HPDE6-E6E7 (cell line): ENCODE measurements at regions not wholly inside any gene's neighbourhood (a gene's known extent, or its start where the extent isn't known, plus 50 kb on each side); places are given as distances from the start of the nearest gene placed in this dataset.
"Not testable (repeated sequence)": the region's sequence is repeated elsewhere in the genome, so short reads cannot be mapped to it uniquely, and the experiment has no call there.

Source experiments
- DNase-seq: peaks from one replicate; pipeline ENCODE4 v3.0.0; 2011; ENCODE audit warnings: missing footprints; ENCODE audit errors: extremely low spot score

DNA sequence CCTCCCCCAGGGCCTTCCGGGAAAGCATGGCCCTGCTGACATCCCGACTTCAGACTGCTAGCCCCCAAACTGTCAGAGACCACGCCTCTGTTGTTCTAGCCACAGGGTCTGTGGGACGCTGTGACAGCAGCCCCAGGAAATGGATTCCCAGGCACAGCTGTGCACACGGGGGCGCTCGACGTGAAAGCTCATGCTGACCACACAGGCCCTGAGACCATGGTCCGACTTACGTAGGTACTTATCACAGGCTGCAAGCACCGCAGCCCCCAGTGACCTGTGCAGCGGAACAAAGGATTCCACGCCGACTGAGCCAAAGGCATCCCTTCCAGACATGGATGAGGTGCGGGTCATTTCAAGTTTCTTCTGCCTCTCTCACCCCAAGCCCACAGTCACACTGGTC, 150.6 kb downstream of the CTTN start:
- no peak for DNase-seq

DNA sequence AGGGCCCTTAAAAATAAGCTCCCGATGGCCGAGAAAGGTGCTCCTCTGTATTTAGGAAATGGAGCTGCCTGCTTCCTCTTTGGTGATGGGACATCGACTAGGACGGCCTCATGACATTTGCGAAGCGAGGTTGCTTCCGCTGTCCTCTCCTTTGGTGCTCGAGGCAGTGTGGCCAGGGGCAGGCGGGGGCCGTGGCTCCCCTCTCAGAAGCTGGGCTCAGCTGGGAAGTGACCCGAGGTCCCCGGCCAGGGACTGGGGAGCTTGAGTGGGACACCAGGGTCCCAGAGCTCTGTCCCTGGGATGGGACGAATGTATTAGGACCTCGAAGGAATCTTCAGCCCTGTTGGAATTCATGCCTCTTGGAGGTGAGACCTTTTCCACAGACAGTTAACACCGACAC, 151.1 kb downstream of the CTTN start:
- DNase-seq, result no peak

DNA sequence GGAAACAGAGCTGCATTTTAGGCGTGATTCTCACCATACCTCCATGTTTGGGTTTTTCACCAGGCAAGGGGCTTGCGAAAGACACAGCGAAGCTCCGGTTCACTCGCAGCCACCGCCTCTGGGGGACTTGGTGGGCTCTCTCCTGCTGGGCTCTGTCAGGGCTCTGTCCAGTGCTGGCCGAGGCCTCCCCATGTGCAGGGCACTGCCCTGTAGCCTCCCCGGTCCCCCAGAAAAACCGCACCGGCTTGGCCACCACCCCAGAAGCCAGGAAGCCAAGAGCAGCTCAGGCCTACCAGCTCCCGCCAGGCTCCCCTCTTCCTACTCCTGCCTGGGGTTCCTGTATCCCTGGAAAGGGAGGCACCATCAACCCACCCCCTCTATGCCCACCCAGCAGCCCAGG, 151.5 kb downstream of the CTTN start:
- no peak for DNase-seq

DNA sequence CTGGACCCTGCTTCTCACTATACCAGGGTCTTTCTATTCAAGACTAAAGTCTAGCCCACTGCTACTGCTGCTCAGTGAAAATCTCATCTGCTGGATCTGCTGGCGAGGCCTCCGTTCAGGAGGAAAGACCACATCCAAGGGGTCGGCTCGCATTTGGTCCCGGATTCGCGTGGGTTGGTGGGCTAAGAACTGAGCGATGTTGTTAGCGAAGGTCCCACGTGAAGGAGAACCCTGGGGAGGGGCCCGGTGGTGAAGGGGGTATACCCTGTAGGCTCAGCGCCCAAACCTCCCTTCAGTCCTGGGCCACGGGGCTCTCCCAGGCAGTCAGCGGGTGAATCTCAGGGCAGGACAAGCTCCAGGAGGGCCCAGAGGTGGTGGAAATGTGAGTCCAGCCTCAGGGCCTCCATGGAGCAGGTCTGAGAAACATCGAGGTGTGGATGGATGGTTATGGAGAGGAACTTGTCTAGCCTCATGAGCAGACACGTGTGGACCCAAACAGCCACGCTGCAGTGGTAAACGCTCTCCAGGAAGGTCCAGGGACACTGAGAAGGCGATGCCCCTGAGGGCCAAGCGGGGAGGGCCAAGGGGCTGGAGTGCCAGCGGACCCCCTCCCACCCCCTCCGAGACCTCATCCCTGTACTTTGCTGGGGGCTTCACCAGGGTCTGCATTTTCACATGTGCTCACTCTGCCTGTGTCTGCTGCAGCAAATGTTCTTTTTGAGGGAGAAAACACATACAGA, 152.3 kb downstream of the CTTN start:
- no peak for DNase-seq

DNA sequence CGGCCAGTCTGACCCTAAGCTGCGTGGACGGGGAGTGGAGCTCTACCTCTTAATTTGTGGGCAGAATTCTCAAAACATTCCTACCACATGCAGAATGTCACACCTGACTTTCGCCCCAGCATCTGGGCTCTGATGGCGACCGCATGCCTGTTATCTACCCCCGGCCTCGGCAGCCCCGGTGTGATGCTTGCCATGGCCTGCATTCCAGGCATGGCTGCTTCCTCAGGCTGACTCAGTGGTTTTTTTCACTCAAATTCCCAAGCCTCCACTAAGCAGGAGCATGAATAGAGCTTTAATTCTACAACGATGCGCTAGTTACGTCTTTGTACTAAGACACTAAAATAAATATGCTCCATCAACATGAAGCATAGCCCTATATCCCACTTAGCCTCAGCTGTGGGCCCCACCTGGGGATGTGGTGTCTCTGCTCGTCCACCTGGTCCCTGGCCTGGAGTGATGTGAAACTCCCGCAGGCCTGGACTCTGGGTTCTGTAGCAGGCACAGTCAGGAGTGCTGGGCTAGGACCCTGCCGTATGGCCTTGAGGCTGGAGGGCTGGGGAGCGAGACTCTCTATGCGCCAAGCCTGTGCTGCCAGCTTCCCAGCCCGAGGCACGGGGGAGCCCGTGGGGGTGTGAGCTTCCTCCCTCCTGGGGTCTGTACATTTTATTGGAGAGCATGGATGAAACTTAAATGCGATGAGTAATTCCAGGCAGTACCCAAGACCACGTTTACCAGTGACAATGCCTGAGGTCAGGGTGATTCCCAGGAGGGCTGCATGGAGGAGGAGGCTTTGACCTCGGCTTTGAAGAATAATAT, 153.2 kb downstream of the CTTN start:
- no peak for DNase-seq

DNA sequence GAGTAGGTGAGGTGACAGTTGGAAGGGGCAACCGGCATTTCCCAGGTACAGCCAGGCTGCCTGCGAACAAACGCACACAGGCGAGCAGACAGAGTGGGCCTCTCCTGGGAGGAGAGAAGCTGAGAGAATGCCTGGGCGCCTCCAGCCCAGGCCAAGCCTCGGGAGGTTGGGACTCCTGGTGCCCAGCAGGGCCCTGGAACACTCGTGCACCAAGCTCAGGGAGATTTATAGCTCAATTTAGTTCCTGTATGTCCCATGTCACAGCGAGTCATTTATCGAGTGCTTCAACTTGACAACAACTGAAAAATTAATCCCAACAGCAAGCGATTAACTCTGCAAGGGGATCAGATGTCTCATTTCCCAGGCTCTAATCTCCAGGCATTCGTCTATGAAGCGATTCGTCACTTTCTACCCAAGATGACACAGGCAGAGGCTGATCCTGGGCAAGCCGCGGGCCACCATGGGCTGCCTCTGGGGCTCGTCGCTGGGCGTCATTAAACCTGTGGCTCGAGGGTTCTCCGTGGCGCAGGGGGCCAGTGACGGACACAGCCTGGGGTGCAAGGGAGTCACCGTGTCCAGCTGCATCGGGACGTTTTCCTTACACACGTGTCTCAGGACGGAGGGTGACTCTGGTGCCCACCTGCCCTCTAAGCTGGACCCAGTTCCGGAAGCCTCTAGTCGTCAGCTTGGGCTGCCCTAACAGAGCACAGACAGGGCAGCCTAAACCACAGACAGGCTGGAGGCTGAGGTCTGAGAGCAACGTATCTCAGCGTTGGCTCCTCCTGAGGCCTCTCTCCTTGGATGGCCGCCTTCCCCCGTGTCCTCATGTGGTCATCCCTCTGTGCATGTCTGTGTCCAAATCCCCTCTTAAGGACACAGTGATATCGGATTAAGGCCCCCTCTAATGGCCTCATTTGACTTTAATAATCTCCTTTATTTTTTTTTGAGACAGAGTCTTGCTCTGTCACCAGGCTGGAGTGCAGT, 154.1 kb downstream of the CTTN start:
- DNase-seq, result no peak

DNA sequence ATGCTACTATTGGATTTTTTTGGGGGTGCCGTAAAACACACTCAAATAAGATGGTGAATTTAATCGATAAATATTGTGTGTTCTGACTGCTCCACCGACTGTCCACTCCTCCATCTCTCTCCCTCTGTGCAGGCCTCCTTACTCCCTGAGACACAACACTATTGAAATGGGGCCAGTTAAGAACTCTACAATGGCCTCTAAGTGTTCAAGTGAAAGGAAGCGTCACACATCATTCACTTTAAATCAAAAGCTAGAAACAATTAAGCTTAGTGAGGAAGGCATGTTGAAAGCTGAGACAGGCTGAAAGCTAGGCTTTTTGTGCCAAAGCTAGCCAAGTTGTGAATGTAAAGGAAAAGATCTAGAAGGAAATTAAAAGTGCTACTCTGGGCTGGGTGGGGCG, 156.7 kb downstream of the CTTN start:
- no peak for DNase-seq

DNA sequence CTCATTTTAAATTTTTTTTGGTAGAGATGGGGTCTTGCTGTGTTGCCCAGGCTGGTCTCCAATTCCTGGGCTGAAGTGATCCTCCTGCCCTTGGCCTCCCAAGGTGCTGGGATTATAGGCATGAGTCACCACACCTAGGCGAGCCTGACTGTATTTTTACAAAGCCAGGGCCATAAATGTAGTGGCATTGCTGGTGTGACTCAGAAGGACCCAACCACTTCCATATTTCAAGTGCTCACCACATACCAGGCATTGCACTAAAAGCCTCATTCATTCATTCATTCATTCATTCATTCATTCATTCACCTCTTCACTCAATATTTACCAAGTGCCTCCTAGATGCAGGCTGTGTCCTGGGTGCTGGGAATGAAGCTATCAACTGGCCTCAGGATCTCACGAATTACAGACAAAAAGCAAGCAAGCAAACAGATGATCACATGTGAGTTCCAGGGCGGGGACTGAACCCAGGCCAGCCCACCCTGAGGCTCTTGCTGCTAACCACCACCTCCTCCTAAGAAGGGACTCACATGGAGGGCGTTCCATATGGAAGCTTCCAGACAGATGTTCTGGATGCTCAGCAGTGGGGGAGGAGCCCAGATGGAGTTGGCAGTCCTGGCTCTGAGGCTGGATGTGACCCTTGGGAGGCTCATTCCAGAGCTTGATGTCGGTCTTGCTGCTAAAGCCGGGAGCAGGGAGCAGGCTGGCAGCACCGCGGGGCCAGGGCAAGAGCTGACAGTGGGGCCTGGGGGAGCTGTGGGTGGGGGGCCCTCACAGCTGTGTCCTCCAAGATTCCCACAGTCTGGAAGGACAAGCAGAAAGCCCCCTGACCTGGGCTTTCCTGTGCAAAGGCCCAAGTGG, 158.8 kb downstream of the CTTN start:
- DNase-seq, result no peak

DNA sequence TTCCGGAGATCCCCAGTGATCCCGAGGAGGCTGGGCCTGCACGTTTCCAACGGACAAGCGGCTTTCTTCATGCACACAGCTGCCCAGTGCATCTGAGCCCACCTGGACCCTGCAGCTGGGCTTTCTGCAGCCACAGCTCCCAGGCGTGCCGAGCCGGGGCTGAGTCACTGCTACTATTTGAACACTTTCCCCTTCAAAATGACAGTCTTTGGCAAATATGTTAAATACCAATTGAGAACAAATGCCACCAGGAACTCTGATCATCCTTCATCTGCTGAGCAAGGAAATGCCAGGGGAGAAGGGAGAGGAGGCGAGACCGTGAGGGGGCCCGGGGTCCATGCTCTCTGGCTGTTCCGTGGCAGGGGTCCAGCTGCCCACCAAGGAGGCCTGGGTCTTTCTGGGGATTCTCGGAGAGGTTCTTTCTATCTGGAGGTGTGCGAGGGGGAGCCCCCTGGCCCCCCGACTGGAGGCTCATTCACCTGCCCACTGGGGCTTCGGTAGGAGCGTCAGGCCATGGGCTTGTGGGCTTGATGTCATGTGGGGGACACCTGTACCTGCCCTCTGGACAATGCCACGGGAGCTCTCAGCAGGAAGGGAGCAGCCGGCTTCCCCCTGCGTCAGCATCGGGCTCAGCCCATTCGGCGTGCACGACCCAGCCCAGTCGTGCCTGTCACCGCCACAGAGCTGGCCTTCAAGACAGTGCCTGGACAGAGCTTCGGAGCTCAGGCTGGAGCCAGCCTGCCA, 159.6 kb downstream of the CTTN start:
- no peak for DNase-seq

DNA sequence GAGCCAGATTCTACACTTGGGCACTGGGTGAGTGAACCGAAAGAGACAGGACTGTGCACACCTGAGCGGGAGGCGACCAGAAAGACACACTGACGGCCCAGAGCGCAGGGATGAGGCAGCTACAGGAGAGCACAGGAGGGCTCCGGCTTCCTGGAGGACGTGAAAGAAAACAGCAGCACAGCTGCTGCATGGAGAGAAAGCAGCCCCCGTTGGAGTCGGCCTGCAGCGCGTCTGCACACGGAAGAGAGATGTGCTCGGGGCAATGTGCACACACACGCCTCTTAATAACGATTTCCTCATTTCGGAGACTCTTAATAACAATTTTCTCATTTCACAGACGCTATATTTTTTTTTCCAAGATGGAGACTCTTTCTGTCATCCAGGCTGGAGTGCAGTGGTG, 160.4 kb downstream of the CTTN start:
- DNase-seq, result no peak

DNA sequence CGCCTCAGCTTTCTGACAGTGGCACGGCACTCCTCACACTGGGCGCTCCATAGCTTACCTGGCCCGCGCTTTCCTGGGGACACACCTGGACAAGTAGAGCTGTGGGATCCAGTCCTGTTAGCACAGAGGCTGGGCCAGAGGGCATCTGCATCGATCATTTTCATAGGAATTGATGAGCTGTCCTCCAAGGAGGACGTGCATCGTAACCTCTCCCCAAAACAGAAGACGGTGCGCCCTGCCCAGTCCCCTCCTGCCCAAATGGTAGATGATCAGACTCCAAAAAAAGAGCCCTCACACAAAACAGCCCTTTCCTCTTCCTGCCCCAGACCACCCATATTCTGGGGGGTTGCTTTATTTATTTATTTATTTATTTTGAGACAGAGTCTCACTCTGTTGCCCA, 161.2 kb downstream of the CTTN start:
- no peak for DNase-seq

DNA sequence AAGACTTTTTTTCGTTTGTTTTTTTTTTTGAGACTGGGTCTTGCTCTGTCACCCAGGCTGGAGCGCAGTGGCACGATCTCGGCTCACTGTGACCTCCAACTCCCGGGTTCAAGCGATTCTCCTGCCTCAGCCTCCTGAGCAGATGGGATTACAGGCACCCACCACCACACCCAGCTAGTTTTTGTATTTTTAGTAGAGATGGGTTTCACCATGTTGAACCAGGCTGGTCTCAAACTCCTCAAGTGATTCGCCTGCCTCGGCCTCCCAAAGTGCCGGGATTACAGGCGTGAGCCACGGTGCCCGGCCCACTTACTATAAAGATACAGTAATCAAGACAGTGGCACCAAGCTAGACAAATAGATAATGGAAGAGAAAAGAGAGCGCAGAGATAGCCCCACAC, 162.3 kb downstream of the CTTN start:
- DNase-seq, result not testable (repeated sequence)

DNA sequence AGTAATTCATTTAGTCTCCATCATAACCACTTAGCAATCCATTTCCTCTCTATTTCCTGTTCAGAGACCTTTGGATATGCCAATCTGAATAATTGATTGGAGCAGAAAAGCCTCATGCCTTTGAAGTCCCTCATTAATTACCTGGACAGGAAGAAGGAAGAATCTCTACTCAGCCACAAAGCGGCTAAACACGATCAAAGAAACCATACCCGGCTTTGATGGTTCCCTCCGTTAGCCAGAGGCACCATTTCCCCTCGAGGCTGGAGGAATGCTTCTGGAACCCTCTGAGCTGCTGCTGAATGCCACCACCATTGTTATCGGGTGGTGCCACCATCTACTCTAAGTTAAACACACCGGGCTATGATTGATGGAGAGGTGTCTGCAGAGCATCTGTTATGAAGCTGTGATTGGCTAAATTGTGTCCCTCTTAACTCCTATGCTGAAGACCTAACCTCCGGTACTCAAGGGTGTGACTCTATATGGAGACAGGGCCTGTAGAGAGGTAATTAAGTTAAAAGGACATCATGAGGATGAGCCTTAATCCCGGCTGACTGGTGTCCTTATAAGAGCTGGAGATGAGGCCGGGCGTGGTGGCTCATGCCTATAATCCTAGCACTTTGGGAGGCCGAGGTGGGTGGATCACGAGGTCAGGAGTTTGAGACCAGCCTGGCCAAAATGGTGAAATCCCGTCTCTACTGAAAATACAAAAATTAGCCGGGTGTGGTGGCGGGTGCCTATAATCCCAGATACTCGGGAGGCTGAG, 168.6 kb downstream of the CTTN start:
- no peak for DNase-seq

DNA sequence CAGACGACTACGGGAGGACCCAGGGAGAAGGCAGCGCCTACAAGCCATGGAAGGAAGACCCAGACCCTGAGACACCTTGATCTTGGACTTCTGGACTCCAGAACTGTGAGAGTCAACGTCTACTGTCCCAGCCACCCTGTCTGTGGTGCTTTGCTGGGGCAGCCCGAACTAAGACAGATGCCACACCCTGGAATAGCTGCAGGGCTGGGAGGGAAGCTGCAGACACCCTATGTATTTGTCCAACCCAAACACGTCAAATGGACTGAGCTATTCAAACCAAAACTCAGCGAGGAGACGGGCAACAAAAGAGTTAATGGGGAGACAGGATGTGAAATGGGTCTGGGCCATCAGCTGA, 169.3 kb downstream of the CTTN start:
- DNase-seq, result no peak

DNA sequence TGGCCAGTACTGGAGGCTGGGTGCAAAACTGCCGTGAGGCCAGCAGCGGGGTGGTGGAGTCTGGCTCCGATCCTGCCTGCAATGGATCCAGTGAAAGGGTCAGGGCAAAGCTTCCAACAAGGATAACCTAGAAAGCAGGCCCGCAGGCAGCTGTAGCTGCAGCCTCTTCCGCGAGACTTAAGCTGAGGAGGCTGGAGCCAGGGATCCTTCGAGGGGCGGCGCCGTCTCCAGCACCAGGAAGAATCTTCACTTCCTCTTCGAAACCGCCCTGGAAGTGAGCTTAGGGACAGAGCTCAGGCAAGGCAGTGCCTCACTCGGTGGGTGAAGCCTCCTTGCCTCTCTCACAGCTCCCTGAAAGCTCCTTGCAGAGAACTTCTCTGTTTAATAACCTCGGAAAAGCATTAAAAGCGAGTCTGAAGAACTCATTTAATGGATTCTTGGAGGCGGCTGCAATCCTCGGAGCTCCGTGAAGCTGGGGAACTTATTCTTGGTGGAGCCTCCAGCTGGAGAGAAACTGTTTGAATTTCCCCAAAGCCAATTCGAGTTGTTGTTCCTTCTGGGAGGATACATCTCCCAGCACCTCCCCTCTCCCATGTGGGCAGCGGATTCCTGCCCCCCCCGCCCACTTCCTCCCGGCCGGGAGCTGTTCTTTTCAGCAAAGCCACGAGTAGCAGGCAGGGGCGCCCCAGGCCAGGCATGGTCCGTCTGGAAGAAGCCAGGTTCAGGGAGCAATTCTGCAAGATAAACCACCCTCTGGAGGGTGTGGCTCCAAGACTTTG, 169.9 kb downstream of the CTTN start:
- DNase-seq, result no peak

DNA sequence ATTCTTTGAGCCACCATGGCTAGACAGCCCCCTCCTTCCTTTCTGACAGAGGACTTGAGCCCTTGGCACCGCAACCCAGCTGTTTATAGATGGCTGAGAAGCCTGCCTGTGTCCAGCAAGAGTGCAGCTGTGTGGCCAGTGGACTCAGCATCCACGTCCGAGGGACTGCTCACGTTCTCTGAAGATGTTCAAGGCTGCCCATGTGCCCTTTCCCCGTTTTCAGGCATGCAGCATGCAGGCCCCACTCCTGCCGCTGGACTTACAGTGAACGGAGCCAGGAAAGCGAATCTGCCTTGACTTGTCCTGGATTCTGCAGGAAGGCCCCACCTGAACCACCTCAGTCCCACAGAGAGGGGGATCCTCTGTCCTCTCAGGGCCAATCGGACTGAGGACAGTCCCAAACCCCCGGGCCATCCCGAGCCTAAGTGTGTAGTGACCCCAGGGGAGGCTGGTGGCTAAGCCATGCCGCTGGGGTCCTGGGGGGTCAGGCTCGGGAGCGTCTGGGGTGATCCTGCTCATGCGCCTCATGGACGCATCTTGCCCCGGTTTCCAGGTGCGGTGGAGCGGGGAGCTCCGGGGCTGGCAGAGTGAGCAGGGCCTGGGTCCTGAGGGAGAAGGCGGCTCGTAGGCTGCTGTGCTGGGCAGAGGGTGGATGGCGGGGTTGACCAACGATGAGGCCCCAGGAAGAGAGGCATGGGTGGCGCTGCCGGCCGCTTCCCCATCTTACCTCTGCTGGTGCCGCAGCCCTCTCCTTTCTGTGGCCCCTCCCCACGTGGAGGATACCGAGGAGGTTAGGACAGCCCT, 170.7 kb downstream of the CTTN start:
- no peak for DNase-seq

DNA sequence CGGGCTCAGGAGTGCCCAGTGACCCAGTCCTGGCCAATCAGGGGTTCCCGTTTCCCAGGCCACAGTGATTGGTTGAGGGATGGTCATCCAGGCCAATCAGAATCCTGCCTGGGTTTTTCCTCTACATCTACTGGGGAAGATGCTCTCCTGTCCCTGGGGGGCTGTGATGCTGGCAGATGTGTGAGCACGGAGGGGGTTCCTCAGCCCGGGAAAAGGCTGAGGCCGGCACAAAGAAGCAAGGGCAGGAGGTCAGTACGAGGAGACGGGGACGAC, 171.2 kb downstream of the CTTN start:
- DNase-seq, result no peak

DNA sequence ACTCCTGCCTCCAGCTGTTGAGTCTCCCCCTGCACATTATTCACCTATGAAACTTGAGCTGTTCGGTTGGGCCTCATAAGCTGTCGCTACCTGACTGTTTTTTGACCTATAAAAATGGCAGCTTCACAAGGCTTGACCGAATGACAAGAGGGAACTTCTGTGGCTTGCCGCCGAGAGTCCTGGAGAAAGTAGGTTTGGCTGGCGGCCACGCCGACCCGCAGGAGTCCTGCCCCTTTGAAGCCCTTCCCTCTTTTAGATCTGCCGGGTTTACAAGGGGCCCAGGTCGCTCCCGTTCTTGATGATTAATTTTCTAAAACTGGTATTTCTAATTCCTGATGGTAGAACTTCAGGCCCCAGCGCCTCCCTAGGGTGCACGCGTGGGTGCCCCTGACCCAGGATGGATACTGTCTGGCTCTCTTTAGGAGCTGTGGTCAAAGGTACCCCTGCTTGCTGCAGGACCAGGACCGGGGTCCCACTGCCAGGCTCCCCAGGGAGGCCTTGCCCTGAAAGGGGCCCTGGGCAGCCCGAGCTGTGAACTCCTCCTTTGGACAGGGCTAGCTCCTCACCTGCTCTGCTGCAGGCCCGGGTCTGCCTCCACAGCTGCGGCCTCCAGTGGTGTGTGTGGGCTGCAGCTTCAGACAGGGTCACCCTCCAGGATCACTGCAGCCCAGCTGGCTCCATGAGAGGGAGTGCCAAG, 171.8 kb downstream of the CTTN start:
- no peak for DNase-seq
